GM21367 (cell line): ENCODE measurements at regions not wholly inside any gene's neighbourhood (a gene's known extent, or its start where the extent isn't known, plus 50 kb on each side); places are given as distances from the start of the nearest gene placed in this dataset.
"Not testable (repeated sequence)": the region's sequence is repeated elsewhere in the genome, so short reads cannot be mapped to it uniquely, and the experiment has no call there.

Source experiments
- ATAC-seq: cut with Tn5 transposase; IDR thresholded peaks from one replicate; pipeline ENCODE4 v1.9.1; 2021; ENCODE audit not compliant: unreplicated experiment

DNA sequence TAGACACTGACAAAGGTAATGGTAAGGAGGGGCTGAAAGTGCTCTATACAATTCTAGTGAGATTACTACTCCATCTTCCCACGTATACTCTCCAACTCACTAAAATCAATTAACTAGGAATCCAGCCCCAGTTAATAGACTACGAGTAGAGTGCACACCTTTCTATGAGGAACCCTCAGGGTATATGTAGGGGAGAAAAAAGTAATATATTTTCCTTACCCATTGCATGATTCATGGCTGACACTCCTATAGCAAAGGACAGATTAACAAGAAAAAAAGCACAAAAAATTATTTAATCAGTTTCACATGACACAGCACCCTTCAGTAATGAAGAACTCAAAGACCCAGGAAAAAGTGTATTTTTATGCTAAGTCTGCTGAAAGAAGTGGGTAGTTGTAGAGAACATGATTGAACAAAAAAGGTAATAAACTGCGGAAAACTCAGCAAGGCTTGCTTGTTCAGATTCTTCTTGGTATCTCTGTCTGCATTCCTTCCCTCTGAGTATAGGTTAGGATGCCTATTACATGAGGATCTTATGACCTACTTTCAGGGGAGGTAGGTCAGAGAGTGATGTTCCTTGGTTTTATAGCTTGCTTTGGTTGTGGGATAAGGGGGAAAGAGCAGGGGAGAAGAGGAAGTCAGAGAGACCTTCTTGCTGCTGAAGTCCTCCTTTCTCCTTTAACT lies 342.0 kb upstream of the DLGAP1 start:
- no peak for ATAC-seq

DNA sequence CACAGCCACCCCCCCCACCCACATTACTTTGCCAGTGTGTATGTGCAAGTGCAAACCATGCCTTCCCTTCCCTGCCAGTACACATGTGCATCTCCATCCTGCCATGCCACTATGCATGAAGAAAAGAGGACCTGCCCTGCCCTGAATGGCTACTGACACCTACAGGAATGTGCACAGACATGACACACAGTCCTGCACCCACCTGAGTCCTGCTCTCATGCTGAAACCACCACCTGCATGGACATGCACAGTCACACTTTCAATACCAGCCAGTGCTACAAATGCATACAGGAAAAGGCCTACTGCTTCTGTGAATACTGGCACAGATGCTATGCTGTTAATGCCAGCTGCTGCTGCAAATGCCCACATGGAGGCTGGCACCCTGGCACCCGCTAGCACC lies 334.4 kb upstream of the DLGAP1 start:
- no peak for ATAC-seq

DNA sequence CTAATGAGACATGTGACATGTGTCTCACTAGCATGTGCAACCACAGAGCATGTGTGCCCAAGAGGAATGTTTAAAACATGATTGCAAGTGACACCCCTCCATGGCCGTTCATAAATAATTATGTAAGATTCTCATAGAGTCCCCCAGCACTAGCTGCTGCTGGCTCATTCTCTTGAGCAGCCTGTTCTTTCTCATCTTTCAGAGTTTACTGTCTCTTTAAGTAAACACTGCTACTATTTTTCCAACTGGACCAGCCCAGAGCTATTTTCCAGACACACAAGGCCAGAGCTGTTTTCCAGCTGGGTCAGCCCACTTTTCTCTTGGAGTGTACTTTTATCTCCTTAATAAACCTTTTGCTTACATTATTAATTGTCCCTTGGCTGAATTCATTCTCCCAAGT lies 326.8 kb upstream of the DLGAP1 start:
- no peak for ATAC-seq

- ATAC-seq, result no peak
These were observed 310.3 kb upstream of the DLGAP1 start for GRCh38 chr18:4765401-4765800.

DNA sequence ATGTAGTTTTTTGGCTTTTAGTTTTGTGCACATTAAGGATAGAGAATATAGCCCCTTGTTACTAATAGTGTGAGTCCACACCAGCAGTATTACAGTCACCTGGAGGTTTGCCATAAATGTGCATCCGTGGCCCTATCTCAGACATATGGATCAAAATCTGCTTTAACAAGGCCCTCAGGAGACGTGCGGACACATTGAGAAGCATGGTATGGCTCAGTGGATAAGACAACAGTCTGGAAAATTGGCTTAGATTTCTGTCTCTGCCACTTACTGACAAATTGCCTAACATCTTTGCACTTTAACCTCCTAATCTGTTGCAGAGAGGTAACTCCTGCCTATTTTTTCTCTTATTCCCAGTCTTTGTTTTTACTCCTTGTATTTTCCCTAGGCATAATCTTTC lies 307.2 kb upstream of the DLGAP1 start:
- ATAC-seq, result no peak

DNA sequence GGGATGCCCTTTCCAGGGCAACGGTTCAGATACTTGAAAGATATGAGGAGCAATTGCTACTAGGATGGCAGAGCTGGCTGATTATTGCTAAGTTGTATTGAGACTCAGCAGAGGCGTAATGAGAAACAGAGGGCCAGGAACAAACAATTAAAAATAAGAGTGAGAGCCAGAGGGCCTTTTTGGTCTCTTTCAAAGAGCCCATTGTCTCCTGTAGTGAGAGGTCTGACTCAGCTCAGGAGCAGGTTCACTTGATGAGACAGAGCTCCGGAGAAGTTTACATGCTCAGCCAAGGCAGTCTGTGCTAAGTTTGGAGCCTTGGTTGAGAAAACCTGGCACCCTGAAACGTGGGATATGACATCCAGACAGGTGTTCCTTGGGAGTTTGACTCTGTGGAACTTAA lies 303.9 kb upstream of the DLGAP1 start:
- ATAC-seq, result no peak

- no peak for ATAC-seq
These were observed 300.7 kb upstream of the DLGAP1 start for GRCh38 chr18:4755848-4756247.

GRCh38 chr18:4753151-4753550 lies 298.0 kb upstream of the DLGAP1 start:
- ATAC-seq, result not testable (repeated sequence)

- no peak for ATAC-seq
These were observed 296.4 kb upstream of the DLGAP1 start for GRCh38 chr18:4751523-4751922.

DNA sequence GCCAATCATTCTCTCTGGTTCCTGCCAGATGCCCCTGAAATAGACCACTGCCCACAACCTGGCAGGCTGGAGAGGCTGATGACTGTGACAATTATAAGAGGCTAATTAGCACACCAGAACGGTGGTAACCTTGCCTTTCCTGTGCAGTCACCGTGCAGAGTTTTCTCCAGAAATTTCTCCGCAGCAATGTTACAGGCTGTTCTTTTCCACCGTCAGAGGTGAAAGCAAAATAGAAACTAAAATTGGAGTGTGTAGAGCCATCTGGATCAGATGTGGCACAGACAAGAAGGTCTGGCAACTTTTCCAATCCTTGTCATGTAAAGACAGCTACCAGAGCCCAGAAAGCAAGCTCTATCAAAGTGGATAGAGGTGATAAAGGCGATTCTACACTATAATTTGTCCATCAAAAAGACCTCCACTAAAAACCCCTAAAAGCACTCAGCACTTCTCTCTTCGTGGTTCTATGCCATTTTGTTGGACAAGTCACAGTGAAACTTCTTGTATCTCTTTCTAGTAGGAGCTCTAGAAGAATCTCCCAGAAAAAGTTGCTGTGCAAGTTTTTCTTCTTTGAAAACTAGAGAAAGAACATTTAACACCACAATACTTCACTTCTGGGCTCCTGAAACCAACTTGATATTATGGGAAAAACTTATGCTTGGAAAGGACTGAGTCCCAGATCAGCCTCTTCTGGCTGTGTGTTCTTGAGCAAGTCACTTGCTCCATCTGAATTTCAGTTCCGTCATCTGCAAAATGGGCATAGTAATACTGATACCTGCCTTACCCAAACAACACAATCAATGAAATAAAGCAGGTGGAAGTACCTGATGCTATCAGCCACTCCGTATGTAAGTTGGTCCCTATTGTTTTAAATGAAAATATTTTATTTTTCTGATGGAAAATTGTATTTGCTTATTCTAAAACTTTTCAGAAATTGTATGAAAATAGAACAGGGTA lies 295.6 kb upstream of the DLGAP1 start:
- ATAC-seq, result no peak

- no peak for ATAC-seq
These were observed 293.9 kb upstream of the DLGAP1 start for GRCh38 chr18:4748975-4749374.

DNA sequence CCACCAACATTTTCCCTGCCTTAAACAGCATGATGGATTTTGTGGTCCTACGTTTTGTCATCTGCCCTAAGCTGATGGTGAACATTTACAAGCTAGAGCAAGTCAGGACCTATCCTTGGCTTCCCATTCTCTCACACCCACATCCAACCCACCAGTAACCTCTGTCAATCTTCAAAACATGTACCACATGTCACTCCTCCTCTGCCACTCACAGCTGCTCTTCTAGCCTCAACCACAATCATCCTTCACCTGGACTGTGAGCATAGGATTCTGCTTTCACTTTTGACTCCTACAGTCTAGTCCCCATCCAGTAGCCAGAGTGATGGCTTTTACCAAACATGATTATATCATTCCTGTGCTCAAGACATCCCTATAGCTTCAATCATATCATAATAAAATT lies 279.8 kb upstream of the DLGAP1 start:
- no peak for ATAC-seq

DNA sequence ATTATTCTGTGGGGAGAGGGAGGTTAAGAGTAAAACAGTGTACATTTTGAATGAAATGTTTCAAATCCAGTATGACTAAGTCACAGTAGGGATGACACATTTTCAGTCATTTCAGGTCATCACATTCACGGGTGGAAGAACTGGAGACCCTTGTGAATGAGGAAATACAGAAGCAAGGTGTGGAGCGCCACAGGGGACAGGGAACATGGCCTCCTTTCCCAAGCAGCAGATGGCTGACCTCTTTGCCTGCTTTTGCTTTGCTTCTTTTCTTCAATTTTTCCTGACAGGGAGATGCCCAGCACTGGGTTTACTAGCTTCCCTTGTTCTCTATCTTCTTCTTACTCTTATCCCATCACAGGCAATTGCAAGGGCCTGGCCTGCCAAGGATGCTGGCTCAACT lies 278.9 kb upstream of the DLGAP1 start:
- no peak for ATAC-seq

DNA sequence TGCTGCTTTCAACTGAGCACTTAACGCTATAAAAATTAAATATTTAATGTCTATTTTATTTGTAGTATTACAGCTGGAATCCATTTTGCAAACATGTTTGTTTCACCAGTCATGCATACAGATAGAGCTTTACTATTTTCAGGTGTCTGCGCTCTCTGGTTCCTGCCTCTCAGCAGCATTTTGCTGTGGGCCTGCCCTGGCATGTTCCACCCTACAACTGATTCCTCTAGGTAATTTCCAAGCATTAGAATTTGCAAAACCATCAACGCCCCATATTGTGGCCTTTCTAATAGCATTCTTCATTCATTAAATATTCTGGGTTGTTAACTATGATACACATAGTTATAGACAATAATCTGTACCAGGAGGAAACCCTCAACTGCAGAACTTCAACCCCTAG lies 266.4 kb upstream of the DLGAP1 start:
- ATAC-seq, result no peak

DNA sequence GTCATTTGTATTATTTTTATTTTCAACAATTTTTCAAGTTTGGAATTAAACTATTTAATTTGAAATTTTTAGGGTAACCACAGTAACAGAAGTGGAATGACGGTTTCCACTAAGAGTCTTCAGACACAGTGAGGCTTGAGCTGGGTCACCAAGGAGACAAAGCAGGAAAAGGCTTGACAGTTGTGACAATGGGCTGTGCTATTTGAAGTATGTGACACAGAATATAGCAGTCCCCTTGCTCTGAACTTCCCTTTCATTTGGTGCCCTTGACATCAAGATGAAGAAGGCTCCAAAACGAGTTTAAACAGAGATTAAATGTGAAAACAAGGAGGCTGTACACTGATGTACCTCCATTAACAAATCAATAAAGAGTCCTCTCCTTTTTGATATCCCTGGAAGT lies 265.4 kb upstream of the DLGAP1 start:
- no peak for ATAC-seq

DNA sequence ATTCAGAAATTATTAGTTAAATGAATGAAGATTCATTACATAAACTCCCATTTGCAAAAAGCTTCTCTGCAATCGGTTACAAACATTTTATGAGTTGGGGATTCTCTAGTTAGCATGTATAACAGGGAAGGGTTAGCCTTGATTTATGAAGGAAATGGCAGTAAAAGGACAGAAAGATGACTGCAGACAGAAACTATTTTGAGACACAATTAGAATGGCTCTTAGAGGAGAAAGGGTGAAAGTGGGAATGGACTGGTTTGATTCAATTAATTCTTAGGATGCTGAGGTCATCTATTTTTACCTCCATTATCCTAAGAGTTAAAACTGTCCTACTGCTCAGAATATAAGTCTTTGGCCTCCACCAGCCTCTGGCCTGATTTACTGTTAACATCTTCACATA lies 250.8 kb upstream of the DLGAP1 start:
- ATAC-seq, result no peak

DNA sequence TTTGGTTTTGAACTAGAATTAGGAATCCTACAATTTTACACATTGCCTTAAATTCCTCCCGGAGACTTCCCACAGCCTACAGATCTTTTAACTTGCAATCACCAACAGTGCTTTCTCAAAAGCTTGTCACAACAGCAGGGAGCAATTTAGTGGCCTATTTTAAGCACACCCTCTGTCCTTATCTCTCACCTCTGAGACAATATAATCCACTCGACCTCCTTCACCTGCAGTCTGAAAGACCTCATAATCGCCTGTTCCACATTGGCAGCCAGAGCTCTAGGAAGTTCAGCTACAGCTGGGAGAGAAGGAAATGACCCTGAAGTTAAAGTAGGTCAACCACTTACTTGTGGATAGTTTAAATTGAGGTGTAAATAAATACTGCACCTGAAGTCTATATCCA lies 249.7 kb upstream of the DLGAP1 start:
- ATAC-seq, result no peak

DNA sequence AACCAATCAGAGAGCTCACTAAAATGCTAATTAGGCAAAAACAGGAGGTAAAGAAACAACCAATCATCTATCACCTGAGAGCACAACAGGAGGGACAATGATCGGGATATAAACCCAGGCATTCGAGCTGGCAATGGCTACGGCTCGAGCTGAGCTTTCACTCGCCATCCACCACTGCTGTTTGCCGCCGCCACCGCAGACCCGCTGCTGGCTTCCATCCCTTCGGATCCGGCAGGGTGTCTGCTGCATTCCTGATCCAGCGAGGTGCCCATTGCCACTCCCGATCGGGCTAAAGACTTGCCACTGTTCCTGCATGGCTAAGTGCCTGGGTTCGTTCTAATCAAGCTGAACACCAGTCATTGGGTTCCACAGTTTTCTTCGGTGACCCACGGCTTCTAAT lies 236.7 kb upstream of the DLGAP1 start:
- no peak for ATAC-seq

- ATAC-seq, result not testable (repeated sequence)
These were observed 223.6 kb upstream of the DLGAP1 start for GRCh38 chr18:4678685-4679084.

DNA sequence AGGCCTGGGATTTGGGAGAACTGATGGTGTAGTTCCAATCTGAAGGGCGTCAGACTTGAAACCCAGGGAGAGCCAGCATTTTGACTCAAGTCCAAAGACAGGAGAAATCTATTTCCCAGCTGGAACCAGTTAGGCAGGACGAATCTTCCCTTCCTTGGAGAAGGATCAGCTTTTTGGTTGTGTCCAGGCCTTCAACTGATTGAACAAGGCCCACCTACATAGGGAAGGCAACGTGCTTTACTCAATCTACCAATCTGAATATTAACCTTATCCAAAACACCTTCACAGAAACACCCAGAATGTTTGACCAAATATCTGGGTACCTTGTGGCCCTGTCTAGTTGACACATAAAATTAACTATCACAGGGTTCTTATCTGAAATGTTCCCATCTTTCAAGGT lies 221.9 kb upstream of the DLGAP1 start:
- no peak for ATAC-seq

DNA sequence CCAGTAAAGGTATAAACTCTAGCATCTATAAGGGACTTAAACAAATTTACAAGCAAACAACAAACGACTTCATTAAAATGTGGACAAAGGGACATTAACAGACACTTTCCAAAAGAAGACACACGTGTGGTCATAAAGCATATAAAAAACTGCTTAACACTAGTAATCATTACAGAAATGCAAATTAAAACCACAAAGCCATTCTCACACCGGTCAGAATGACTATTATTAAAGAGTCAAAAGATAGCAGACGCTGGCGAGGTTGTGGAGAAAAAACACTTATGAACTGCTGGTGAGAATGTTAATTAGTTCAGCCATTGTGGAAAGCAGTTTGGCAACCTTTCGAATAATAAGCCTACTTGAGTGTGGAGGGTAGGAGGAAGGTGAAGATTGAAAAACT lies 217.1 kb upstream of the DLGAP1 start:
- no peak for ATAC-seq

GRCh38 chr18:4658804-4659203 lies 203.7 kb upstream of the DLGAP1 start:
- no peak for ATAC-seq
